HG02884 (cell line): ENCODE measurements at regions not wholly inside any gene's neighbourhood (a gene's known extent, or its start where the extent isn't known, plus 50 kb on each side); places are given as distances from the start of the nearest gene placed in this dataset.

ENCODE experiments used
- ATAC-seq: cut with Tn5 transposase; IDR thresholded peaks from one replicate; pipeline ENCODE4 v1.9.1; 2021; ENCODE audit warnings: mild to moderate bottlenecking, moderate library complexity; ENCODE audit not compliant: unreplicated experiment

DNA sequence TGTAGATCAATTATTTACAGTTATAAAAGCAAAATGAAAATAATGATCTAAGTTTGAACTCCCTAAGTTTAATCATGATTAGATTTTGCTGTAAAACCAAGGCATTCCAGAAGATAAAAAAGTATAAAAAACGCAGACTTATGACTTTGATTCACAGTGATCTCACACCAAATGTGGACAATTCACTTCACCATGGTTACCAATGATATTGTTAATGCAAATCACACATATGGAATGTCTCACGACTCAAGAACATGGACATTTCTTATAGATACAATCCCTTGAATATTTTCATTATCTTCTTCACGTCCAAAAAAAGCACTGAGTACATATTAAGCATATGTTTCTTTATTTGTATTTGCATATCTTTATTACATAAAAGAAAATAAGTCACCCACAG lies 1054.2 kb downstream of the NAALADL2 start:
- no peak for ATAC-seq

DNA sequence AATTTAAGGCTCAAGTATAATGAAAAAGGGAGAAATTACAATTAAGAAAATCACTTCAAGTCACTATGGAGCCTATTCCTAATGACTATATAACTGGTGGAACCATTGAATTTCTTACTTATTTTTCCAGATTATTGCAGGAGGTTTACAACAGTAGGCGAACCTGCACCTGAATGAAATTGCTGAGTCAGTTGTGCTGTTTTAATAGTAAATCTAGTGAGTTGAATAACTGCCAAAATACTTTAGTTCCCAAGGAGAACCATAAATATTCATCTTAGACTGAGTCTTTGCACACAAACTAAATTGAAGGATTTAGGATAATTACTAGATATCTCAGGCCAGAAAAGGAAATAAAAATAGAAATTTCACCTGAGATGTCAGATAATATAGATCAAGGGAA lies 1052.8 kb downstream of the NAALADL2 start:
- ATAC-seq, result no peak

DNA sequence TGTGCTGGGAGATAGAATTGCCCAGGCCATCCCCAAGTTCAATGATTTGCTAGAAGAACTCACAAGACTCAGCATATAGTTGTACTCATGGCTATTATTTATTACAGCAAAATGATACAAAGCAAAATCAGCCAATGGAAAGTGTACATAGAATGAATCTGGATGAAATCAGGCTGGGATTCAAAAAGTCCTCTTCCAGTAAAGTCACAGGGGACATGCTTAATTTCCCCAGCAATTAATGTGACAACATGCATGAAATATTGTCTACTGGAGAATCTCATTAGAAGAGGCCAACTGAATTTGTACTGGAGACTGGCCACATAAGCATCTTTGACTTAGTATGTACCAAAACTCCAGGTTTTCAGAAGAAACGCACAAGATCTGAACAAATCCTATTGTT lies 1043.1 kb downstream of the NAALADL2 start:
- ATAC-seq, result no peak

DNA sequence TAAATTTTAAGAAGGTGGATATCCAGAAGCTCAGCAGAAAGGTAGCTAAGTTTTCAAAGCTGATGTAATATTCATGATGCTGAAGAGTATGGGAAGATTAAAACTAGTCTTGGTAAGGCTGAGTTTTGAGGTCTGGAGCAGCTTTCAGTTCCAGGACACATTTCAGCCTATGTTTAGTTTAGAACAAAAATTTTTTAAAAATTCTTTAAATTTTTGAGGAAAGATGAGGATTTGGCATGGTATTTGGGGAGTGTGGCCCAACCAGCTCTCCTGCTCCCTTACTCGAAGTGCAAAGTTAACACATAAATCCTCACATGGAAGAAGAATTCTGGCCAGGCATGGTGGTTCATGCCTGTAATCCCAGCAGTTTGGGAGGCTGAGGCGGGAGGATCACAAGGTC lies 1039.1 kb downstream of the NAALADL2 start:
- ATAC-seq, result no peak

DNA sequence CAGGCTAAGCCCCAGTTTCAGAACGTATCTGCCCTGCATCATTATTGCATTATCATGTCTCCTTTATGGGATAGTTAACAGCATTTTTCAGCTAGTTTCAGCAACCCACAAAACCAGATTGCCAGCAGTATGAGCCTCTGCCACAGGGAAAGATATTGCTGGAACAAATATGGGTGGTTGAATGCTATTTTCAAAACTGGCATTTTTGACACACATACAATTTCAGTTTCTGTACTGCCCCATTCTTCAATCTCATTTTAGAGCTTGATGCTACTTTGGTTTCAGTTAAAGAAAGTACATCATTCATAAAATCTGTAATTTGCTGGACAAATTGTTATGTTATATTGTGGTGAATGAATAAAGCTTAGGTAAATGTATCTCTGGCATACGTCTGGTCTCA lies 1037.5 kb downstream of the NAALADL2 start:
- no peak for ATAC-seq

DNA sequence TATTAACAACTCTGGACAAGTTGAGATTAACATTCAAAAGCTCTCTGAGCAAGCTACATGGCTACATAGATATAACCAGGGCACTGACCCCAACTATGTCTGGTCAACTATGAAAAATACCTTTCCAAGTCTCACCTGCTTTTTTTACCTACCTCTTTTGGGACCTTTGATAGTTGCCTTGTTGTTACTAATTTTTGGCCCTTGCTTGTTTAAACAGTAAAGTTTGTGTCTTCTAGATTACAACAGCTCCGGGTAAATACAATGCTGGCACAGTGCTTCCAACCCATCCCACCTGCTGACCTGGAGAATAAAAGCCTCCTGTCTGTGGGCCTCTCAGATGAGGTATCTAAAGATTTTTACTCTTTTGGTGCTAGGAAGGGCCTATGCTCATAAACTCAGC lies 1036.6 kb downstream of the NAALADL2 start:
- no peak for ATAC-seq

DNA sequence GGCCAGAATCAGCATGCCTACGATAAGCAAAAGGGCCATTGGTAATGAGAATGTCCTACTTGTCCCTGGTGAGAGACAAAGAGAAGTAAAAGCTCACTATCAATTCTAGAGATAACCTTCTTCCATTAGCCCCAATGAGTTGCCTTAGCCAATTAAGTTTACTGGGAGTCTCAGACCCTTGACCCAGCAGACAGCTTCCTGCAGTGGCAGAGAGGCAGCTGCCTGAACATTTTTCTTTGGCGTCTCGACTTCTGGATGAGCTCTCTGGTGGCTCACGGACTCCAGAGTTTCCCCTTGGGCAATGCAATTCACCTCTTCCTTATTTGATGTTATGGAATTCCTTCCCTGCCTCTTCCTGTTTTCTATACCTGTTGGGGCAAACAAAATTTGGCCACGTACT lies 1034.4 kb downstream of the NAALADL2 start:
- no peak for ATAC-seq

DNA sequence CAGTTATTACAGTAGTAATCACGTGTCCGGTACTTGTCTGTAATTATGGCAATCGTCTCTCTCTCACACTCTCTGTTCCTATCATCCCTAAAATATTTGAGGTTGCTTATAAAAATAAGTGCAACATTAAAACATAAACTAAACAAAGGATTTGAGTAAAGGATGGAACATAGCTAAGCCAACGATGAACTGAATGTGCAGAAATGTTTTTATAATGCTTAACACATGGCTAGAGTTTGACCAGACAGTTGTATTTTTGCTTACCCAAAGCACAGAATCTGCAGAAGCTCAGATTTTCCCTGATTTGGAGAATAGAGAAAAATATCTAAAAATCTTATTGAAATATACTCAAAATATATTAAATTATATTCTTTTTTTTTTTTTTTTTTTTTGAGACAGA lies 1030.9 kb downstream of the NAALADL2 start:
- ATAC-seq, result no peak

DNA sequence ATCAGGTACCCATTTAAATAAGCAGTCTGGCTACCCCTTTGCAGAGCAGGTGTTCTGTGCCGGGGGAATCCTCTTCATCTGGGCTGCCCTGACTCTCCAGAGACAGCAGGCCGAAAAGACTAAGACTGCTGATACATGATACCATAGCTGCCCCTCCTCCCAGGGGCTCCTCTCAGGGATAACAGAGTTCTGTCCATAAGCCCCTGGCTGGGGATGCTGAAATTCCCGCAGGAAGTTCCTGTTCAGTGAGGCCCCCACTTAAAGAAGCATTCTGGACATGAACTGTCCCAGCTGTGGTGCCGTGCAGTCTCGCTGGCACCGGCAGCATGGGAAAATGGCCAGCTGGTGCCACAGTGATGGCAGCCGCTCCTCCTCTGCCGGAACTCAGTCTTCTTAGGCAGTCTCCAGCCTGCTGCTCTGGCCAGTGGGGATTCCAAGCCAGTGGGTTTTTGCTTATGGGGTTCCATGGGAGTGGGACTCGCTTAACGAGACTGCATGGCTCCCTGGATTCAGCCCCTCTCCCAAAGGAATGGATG lies 1026.2 kb downstream of the NAALADL2 start:
- ATAC-seq, result no peak

DNA sequence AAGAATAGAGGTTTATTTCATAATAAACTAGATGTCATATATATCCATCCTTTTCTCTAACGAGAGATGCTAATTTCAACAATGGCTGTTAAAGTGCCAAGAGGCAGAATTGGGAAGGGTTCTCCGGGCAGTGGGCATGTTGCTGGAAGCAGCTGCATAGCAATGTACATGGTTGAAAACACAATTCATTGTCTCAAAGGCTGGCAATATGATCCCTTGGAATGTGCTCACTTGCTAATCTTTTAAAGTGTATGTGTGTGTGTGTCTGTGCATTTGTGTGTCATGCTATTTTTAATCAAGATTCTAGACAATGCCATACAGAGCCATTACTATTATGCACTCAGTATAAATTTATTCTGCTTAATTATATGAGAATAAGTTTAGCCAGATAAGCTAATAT lies 1020.3 kb downstream of the NAALADL2 start:
- ATAC-seq, result no peak

DNA sequence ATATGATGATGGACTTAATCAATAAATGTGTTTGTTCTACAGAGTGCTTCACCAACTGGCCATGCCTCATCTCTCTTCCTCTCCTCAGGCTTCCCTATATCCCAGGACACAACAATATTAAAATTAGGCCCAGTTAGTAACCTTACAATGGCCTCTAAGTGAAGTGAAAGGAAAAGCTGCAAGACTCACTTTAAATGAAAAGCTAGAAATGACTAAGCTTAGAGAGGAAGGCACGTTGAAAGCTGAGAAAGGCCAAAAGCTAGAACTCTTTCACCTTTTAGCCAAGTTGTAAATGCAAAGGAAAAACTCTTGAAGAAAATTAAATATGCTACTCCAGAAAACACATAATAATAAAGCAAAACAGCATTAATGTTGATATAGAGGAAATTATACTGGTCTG lies 1010.3 kb downstream of the NAALADL2 start:
- ATAC-seq, result no peak

DNA sequence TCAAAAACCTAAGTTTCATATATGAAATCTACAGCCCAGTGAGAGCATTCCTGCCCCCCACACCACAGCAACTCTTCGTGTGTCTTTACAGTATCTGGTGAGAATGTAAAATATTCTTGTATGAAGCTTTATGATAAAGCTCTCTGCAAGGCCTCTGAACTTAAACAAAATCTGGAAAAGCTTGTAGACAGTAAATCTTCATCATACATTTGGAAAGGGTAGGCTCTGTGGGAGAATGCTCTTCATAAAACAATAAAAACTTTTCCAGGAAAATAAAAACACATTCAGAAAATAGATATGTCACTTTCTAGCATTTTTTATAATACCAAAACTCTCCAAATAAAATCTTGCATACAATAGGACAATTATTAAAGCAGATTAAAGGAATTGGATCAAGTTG lies 1009.5 kb downstream of the NAALADL2 start:
- ATAC-seq, result no peak

DNA sequence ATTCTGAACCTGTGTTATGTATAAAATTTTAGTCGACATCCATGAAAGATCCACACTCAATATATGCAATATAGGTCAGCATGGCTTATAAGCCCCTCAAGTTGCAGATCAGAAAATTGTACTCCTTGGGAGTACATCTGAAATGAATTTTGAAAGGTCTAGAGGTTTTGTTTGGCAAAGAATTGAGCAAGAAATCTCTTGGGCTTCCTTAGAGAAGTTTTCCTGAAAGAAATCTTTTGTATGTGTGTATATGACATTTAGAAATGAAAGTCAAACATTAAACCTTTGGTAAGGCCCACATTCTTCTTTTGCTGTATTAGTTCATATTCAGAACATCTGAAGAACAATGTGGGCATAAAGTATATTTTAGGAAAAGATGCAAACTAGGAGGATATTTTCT lies 1006.6 kb downstream of the NAALADL2 start:
- no peak for ATAC-seq

DNA sequence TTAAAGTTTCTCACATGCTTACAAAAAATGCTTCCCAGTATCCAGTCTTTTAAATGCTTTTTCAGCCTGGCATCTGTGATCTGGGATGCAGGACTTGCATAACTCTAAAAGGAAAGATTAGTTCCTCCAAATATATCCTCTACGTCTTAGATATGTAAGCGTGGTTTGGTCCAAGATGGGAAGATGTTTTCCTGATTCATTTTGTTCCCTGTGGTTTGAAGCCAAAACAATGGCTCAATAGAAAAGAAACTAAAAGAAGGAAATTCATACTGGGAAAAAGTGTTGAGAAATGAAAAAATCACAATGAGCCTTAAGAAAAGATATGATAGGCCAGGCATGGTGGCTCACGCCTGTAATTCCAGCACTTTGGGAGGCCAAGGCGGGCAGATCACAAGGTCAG lies 1002.8 kb downstream of the NAALADL2 start:
- no peak for ATAC-seq
